Stimulated activated CD8-positive, alpha-beta memory T cell treated with anti-CD3 and anti-CD28 coated beads, Interleukin-12 subunit alpha, Interleukin-12 subunit beta, amount 100 ng/mL, for 1 hour (primary cell): ENCODE measurements at regions not wholly inside any gene's neighbourhood (a gene's known extent, or its start where the extent isn't known, plus 50 kb on each side); places are given as distances from the start of the nearest gene placed in this dataset.

Experiments used
- DNase-seq: peaks from one replicate; pipeline ENCODE4 v3.0.0-alpha.2; 2020; ENCODE audit warnings: low read depth

GRCh38 chr9:27888661-27889295 is 315.5 kb upstream of the C9orf72 start:
- no peak for DNase-seq

DNA sequence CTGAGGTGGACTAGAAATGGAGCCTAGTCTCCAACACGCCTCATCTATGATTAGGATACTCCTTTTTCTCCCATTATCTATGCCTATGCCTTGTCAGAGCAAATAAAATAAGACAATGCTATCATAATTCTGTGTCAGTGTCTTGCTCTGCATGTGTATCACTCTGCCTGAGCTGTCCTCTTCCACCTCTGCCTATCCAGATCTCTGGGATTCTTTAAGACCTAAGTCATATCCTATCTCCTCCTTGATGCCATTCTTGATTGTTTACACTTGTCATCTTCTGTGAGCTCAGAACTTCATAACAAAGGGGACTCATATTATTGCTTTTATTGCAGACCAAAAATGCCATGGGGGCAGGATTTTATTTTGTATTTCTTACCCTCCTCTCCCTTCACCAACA is 351.2 kb upstream of the C9orf72 start:
- no peak for DNase-seq

DNA sequence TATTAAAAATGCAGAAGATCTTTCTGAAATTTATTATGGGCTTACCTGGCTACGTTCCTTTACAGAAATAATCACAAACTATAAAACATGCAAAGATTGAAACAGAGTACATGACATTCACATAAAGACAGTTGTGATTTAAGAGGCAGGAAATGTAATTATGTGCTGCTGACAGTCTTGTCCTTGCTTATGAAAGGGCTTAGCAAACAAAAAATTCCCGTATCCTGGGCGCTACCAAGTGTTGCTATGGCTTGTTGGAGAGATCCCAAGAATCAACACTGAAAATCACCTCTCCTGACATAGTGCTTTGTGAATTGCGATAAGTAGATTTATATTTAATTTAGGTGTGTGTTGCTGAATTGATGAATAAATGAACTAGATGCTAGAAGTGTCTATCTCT is 352.5 kb upstream of the C9orf72 start:
- no peak for DNase-seq

DNA sequence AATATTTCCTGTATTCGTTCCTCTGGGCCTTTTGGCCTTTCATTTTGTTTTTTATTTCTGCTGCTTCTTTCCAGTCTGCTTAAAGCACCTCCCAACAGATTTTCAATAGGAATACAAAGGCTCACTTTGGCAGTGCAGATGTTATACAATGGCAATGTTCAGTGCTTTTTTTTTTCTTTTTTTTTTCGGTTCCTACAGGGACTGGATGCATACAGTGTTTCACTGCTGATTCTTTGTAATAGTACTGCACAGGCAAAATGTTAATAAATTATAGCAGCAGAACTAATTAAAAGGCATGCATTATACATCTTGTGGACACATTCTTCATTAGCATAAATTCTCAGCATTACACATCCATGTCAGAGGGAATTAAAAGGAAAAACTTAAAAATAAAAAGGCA is 356.6 kb upstream of the C9orf72 start:
- DNase-seq, result no peak

DNA sequence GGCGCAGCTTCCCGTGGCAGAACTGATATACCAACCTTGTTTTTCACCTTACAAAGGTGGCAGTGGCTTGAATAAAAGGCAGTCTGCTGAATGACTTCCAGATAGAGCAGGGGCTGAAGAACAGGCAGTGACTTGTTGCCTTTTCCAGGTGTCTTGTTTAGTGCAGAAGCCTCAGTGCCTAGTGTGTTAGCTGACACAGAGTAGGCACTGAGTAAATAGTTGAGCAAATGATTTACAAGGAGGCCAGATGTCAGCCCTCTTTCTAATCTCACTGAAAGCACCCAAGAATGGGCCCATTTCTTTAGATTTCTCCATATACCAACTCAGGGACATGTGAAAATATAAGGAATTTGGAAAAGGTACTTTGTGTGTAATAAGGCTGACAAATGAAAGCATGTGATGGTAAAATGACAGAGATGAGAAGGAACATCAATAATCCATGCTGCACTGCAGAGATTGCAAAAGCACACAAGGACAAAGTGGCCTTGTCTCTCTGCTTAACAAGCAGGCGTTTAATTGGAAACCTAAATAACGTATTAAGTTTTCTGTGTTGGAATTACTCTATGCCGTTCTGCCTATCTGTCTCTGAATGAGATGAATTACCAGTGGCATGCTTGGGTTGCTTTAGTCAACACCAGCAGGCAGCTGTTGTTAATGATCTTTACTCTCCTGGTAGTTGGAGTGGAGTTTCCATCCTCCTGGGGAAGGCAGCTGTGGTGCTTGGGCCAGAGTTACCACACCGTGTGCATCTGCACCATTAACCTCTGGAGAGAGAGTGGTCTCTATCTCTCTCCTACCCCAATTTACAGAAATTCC is 360.1 kb upstream of the C9orf72 start:
- no peak for DNase-seq

DNA sequence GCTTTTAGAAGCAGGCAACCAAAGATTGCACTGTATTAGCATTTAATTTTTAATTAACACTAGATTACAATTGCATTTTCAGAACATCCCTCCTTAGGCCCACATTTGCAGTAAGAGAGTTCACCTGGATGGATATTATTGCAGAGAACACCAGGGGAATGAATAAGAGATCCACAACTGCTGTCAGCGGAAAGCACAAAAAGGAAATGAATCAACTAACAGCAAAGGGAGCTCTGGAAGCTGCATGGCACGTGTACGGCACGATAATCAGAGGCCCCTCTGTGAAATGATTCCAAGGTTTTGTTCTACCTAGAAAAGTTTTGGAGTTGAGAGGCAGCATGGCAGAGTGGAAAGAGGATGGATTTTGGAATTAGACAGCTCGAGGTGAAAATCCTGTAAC is 361.2 kb upstream of the C9orf72 start:
- no peak for DNase-seq

DNA sequence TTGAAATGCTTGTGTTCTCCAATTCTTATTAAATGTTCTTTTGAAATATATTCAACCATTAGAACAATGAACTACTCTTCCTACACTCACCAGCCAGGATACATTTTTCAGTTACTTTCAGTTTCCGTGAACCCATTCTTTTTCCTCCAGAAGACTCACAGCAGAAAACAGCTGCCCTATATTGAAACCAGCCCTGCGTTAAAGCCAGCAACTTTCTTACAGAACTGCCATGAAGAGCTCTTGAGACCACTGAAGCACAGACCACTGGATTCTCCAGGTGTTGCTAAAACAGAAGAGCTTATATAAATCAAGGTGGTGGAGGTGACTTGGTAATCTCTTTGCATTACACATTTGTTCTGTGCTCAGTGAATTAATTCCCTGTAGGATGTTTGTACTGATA is 365.9 kb upstream of the C9orf72 start:
- DNase-seq, result no peak

GRCh38 chr9:27940535-27940934 is 367.3 kb upstream of the C9orf72 start:
- DNase-seq, result no peak

- DNase-seq, result no peak
Measured at GRCh38 chr9:27943501-27943900, 370.2 kb upstream of the C9orf72 start.

DNA sequence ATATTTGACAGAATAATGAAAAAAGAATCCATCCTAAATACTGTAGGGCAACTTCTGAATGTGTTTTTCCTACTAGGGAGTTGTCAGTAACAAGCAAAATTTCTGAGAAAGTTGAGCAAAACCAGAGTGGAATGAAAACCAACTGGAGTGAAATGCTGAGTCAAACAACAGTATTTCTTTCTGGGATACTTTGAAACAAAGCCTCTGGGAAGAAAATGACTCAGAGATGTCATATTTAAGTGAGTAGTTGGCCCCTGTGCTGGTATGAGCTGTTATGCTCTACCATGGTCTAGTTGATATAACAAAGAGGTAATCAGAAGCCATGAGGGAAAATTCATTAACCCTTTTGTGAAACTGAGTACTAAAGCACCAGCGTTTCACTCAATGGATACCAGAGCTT is 372.1 kb upstream of the C9orf72 start:
- DNase-seq, result no peak

DNA sequence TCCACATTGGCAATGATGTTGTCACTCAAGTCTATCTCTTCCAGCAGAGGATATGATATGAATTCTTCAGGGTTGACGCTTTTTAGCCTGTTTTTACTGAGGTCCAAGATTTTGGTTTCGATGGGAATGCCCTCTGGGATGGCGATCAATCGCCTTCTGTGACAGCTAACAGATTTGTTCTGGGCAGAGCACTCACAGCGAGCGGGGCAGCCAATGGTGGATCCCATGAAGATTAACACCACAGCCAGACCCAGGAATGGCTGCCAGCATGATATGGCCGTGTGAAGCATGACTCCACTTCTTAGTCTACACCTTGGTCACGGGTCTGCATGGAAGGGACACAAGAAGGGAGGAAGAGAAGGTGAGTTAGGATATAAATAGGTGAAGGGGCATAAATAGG is 377.1 kb upstream of the C9orf72 start:
- DNase-seq, result no peak

- DNase-seq, result no peak
Measured at GRCh38 chr9:27954858-27955257, 381.6 kb upstream of the C9orf72 start.

- DNase-seq, result no peak
Measured at GRCh38 chr9:27963836-27964235, 390.6 kb upstream of the C9orf72 start.

DNA sequence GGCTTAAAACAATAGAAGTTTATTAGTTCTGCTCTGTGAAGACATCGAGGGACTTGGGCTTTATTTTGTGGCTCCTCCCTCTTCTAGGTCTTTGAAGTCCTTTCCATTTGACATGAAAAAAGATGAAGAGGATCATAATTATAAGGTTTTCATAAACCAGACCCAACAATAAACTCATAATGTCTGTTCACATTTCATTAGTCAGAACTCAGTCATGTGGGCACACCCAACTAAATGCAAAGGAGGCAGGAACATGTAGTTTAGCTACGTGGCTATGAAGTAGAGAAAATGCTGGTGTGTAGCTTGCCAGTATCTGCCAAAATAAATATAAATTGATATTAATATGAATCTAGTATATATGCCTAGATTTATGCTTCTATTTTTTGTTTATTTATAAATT is 393.9 kb upstream of the C9orf72 start:
- DNase-seq, result no peak

- DNase-seq, result no peak
Measured at GRCh38 chr9:27977931-27978330, 404.6 kb upstream of the C9orf72 start.

DNA sequence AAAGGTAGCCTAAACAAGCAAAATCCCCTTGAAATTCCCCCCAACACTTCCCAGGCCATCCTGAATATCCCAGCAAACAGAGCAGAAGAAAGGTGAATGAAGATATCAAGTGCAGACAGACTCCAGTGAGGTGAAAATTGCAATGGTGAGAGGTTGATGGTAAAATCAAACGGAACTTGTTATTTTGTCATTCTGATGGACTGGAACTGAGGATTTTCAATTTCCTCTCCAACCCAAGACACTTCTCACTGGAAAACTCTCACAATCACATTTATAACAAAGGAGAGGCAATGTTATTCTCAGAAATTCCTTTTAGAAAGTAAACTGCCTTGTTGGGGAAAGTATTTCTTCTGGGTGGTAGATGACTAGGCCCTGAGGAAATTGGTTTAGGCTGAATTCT is 412.4 kb upstream of the C9orf72 start:
- DNase-seq, result no peak

DNA sequence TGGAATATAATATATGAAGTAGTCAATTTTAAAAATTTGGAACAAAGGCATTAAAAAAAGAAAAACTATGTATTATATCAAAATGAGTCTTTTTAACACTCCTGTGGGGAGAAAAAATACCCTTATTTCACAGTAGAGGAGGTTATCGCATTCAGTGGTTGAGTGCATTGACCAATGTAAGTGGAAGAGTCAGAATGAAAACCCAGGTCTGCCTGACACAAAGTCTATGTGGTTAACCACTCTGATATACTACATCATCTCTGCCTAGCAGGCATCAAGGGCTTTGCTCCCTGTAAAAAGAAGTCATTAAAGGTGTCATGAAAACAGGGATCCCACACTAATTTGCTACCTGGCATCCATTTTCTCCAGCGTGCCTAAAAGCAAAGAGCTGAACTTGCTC is 417.2 kb upstream of the C9orf72 start:
- no peak for DNase-seq

- DNase-seq, result no peak
Measured at GRCh38 chr9:27991221-27991620, 417.9 kb upstream of the C9orf72 start.

DNA sequence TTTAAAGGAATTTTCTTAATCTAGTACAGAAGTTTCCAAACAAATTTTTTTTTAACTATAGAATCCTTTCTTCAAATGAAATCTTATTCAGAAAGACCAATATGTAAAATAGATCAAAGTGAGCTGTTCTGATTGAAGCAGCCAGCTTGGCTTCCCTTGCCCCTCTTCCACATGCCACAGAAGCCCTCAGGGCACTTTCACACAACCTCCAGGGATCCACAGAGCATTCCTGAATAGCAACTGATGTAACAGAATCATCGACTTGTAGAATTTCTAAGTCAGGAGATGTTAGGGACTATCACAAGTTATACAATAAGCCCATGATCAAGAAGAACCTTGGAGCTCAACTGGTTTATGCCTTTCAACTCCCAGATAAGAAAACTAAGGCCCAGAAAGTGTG is 427.8 kb upstream of the C9orf72 start:
- DNase-seq, result no peak

- DNase-seq, result no peak
Measured at GRCh38 chr9:28004900-28005299, 431.6 kb upstream of the C9orf72 start.

DNA sequence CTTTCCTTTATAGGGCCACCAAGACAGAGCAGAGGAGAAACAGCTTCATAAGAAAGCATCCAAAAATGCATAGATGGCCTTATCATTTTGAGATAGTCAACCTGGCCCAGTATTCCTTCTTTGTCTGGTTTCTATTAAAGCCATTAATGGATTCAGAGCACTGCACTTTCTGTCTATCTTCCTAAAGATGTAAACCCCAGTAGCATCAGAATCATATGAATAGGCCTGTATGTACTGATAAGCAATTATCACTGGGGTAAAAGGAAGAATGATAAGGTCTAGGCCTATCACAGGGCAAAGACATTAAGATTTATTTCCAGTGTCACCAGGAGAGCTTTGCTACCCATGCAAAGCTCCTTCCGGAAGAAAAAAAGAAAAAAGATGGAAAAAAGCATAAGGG is 432.5 kb upstream of the C9orf72 start:
- DNase-seq, result no peak

DNA sequence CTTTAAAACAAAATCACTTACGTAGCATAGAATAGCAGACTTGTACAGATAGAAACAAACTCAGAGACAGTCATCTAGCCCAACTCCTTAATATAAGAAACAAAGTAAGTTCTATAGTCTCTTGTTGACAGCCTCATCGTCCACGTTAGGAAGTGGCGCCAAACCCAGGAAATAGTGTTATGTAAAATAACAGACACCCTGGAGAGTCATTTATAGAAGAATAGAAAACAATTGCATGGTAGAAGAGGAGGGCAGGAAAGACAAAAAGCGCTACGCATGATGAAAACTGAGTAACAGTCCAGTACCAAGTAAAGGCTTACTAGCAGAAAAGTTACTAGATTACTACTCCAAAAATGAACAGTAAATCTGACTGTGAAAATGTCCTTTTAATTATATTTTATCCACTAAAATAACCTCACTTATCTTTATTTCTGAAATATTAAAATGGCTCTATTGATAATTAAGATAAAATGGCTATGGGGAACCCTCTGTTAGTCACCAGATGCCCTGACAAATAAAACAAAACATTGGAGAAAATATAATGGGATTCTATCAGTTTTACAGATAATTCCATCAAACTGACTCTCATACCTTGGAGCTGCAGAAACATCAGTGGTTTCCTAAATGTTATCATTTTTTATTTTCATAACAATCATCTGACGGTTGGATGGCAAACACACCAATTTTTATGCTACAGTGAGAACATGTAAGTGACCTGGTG is 434.0 kb upstream of the C9orf72 start:
- DNase-seq, result no peak

DNA sequence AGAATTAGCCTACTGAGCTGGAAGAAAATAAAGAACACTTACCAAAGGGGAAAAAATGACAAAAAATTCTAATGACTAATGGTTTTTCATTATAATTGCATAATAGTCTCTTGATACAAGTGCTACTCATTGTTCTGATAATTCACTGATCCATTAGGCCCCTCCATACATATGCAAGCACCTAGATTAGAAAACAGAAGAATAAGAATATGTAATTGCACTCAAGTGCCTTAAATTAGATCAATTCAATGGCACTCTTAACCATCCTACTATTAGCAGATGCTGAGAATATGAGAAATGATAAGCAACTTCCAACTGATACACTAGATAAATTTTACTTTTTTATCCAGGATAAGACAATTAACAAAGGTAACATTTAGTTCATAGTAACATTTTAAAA is 440.9 kb upstream of the C9orf72 start:
- DNase-seq, result no peak
